ENCODE measurements at regions not wholly inside any gene's neighbourhood (a gene's known extent, or its start where the extent isn't known, plus 50 kb on each side); places are given as distances from the start of the nearest gene placed in this dataset.
"Not testable (repeated sequence)": the region's sequence is repeated elsewhere in the genome, so short reads cannot be mapped to it uniquely, and the experiment has no call there.

DNA sequence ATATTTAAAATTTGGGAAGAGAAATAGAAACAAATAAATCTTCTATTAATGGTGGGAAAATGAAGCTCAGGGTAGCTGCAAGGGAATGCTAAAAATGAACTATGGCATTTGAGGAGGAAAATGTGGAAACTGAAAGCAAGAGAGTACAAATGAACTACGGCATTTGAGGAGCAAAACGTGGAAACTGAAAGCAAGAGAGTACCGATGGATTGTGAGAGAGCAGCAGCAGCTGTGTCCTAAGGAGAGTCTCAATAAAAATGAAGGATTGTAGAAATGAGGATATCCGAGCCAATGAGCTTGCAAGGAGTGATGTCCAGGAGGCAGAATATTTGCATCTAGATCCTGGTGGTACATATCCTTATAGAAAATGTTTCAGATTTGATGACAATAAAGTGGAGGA is 547.1 kb upstream of the ZNF337 start:
- H3K27me3 ChIP-seq (ENCODE audit: insufficient read depth, low read length): no peaks in the 10 kb centered on the region
- no peaks in the 10 kb centered on the region for H3K9me3 ChIP-seq (ENCODE audit: insufficient read depth, low read depth, low read length)
- DNase-seq (ENCODE audit: low read depth): no peak
- no peaks in the 10 kb centered on the region for H3K4me1 ChIP-seq (ENCODE audit: insufficient read depth, low read length)
- H3K27ac Mint-ChIP-seq (ENCODE audit: unreplicated experiment): no peak overlapping the region
- H4K20me1 ChIP-seq (ENCODE audit: insufficient read depth, low read length): no peaks in the 10 kb centered on the region
- no peak overlapping the region for H3K9ac ChIP-seq (ENCODE audit: low read length)
- TF ChIP-seq EZH2 (IDR thresholded peaks at IDR 0.05; ENCODE audit: insufficient read depth, low read length): no peak
- TF ChIP-seq, protein P1, sequence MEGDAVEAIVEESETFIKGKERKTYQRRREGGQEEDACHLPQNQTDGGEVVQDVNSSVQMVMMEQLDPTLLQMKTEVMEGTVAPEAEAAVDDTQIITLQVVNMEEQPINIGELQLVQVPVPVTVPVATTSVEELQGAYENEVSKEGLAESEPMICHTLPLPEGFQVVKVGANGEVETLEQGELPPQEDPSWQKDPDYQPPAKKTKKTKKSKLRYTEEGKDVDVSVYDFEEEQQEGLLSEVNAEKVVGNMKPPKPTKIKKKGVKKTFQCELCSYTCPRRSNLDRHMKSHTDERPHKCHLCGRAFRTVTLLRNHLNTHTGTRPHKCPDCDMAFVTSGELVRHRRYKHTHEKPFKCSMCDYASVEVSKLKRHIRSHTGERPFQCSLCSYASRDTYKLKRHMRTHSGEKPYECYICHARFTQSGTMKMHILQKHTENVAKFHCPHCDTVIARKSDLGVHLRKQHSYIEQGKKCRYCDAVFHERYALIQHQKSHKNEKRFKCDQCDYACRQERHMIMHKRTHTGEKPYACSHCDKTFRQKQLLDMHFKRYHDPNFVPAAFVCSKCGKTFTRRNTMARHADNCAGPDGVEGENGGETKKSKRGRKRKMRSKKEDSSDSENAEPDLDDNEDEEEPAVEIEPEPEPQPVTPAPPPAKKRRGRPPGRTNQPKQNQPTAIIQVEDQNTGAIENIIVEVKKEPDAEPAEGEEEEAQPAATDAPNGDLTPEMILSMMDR (IDR thresholded peaks at IDR 0.05; ENCODE audit: insufficient read depth, low read depth, low read length): no peak
- no peak overlapping the region for H2AFZ ChIP-seq (ENCODE audit: low read depth, low read length)
- no peaks in the 10 kb centered on the region for H3K36me3 Mint-ChIP-seq (ENCODE audit: low read depth, unreplicated experiment)
- no peaks in the 10 kb centered on the region for H3K9me3 Mint-ChIP-seq (ENCODE audit: unreplicated experiment)
- no peak overlapping the region for H3K4me3 ChIP-seq (ENCODE audit: insufficient read depth, low read depth, low read length)
- H3K4me3 Mint-ChIP-seq (ENCODE audit: unreplicated experiment): no peak overlapping the region
- no peaks in the 10 kb centered on the region for H3K27me3 Mint-ChIP-seq (ENCODE audit: low read depth, unreplicated experiment)
- H3K27ac ChIP-seq (ENCODE audit: low read depth, low read length): no peak overlapping the region
- H3K36me3 ChIP-seq (ENCODE audit: insufficient read depth, low read length): no peaks in the 10 kb centered on the region
- no peak overlapping the region for H3K4me2 ChIP-seq (ENCODE audit: low read length)
- H3K4me1 Mint-ChIP-seq (ENCODE audit: low read depth, unreplicated experiment): no peaks in the 10 kb centered on the region
- no peak for FAIRE-seq
- H3K79me2 ChIP-seq (ENCODE audit: insufficient read depth, low read length): no peaks in the 10 kb centered on the region

DNA sequence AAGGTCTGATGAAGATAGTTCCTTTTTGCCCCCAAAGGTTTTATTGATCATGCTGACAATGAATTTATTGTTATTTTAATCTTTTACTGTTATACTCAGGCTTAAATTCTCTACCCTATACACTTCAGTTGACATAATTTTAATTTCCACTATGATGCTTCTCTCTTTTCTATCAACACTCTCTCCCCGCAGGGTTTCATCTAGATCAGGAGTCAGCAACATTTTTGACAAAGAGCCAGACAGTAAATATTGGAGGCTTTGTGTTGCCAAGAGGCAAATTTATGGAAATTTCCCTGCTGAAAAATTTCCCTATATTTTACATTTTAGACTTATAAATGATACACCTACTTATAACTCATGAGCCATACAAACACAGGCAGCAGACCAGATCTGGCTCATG is 524.0 kb upstream of the ZNF337 start:
- not testable (repeated sequence) for H3K4me2 ChIP-seq (ENCODE audit: low read length)

DNA sequence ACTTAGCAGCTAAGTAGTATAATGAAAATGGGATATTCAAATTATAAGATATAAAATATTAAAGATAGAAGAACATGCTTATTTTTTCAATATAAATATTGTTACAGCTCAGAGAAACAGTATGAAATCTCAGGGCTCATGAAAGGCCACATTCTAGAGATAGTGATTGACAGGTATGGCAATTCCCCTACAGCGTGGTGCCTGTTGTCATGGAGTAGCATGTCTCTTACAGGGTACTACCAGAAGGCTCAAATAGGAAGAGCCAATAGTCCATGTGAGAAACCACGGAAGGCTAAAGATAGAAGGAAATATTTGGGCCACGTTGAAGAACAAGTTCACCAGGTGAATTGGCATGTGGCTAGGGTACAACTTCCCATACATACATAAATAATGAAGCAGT is 522.9 kb upstream of the ZNF337 start:
- not testable (repeated sequence) for H3K4me1 Mint-ChIP-seq (ENCODE audit: low read depth, unreplicated experiment); H3K9me3 Mint-ChIP-seq (ENCODE audit: unreplicated experiment); H3K27ac ChIP-seq (ENCODE audit: low read depth, low read length); H3K4me3 ChIP-seq (ENCODE audit: insufficient read depth, low read depth, low read length); H3K27ac Mint-ChIP-seq (ENCODE audit: unreplicated experiment); H3K27me3 ChIP-seq (ENCODE audit: insufficient read depth, low read length); H3K9me3 ChIP-seq (ENCODE audit: insufficient read depth, low read depth, low read length); H2AFZ ChIP-seq (ENCODE audit: low read depth, low read length); H3K9ac ChIP-seq (ENCODE audit: low read length); H3K79me2 ChIP-seq (ENCODE audit: insufficient read depth, low read length); FAIRE-seq; H3K4me1 ChIP-seq (ENCODE audit: insufficient read depth, low read length); H4K20me1 ChIP-seq (ENCODE audit: insufficient read depth, low read length); H3K36me3 ChIP-seq (ENCODE audit: insufficient read depth, low read length); H3K4me2 ChIP-seq (ENCODE audit: low read length); H3K36me3 Mint-ChIP-seq (ENCODE audit: low read depth, unreplicated experiment); H3K4me3 Mint-ChIP-seq (ENCODE audit: unreplicated experiment); H3K27me3 Mint-ChIP-seq (ENCODE audit: low read depth, unreplicated experiment); DNase-seq (ENCODE audit: low read depth)

More for the DNA sequence above, 524.0 kb upstream of the ZNF337 start:
- not testable (repeated sequence) for H3K9me3 ChIP-seq (ENCODE audit: insufficient read depth, low read depth, low read length); H3K27ac Mint-ChIP-seq (ENCODE audit: unreplicated experiment); H3K4me1 ChIP-seq (ENCODE audit: insufficient read depth, low read length); H3K27me3 Mint-ChIP-seq (ENCODE audit: low read depth, unreplicated experiment); H4K20me1 ChIP-seq (ENCODE audit: insufficient read depth, low read length); H3K4me3 Mint-ChIP-seq (ENCODE audit: unreplicated experiment); H3K36me3 Mint-ChIP-seq (ENCODE audit: low read depth, unreplicated experiment); H3K9ac ChIP-seq (ENCODE audit: low read length); H3K27ac ChIP-seq (ENCODE audit: low read depth, low read length); H3K4me1 Mint-ChIP-seq (ENCODE audit: low read depth, unreplicated experiment); H3K36me3 ChIP-seq (ENCODE audit: insufficient read depth, low read length); H3K4me3 ChIP-seq (ENCODE audit: insufficient read depth, low read depth, low read length); H3K27me3 ChIP-seq (ENCODE audit: insufficient read depth, low read length); DNase-seq (ENCODE audit: low read depth); H3K9me3 Mint-ChIP-seq (ENCODE audit: unreplicated experiment); FAIRE-seq; H3K79me2 ChIP-seq (ENCODE audit: insufficient read depth, low read length); H2AFZ ChIP-seq (ENCODE audit: low read depth, low read length)

DNA sequence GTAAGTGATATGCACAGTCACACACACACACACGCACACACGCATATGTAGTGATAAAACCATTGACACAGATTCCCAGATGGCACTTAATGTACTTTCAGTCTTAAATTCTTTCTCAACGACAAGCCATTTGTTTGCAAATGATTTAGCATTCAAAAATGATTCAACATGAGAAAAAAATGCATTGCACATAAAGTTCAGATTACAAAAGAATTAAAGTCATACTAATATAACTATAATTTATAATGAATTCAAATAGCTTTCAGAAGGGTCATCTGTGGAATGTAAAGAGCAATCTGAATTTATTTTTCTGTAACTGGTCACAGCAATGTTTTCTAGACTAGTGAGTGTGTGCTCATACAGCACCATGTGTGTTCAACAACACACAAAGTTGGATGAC is 521.6 kb upstream of the ZNF337 start:
- H3K9me3 Mint-ChIP-seq (ENCODE audit: unreplicated experiment): no peaks in the 10 kb centered on the region
- Histone ChIP-seq H3K27ac (ENCODE audit: low read depth, low read length) (no peak overlapping the region), H3K4me2 (ENCODE audit: low read length) (no peak overlapping the region), H3K79me2 (ENCODE audit: insufficient read depth, low read length) (no peaks in the 10 kb centered on the region), H3K36me3 (ENCODE audit: insufficient read depth, low read length) (no peaks in the 10 kb centered on the region), H4K20me1 (ENCODE audit: insufficient read depth, low read length) (no peaks in the 10 kb centered on the region), H3K27me3 (ENCODE audit: insufficient read depth, low read length) (no peaks in the 10 kb centered on the region), H3K9ac (ENCODE audit: low read length) (no peak overlapping the region), H3K4me1 (ENCODE audit: insufficient read depth, low read length) (no peaks in the 10 kb centered on the region), H3K4me3 (ENCODE audit: insufficient read depth, low read depth, low read length) (no peak overlapping the region), H3K9me3 (ENCODE audit: insufficient read depth, low read depth, low read length) (no peaks in the 10 kb centered on the region), H2AFZ (ENCODE audit: low read depth, low read length) (no peak overlapping the region)
- H3K4me1 Mint-ChIP-seq (ENCODE audit: low read depth, unreplicated experiment): peaks cover 4% of the 10 kb centered on the region
- no peak overlapping the region for H3K27ac Mint-ChIP-seq (ENCODE audit: unreplicated experiment)
- DNase-seq (ENCODE audit: low read depth) (peak; percentile 0), FAIRE-seq (no peak)
- TF ChIP-seq EZH2 (IDR thresholded peaks at IDR 0.05; ENCODE audit: insufficient read depth, low read length): no peak
- TF ChIP-seq, protein P1 (IDR thresholded peaks at IDR 0.05; ENCODE audit: insufficient read depth, low read depth, low read length): no peak
- no peak overlapping the region for H3K4me3 Mint-ChIP-seq (ENCODE audit: unreplicated experiment)
- no peaks in the 10 kb centered on the region for H3K27me3 Mint-ChIP-seq (ENCODE audit: low read depth, unreplicated experiment)
- no peaks in the 10 kb centered on the region for H3K36me3 Mint-ChIP-seq (ENCODE audit: low read depth, unreplicated experiment)
